ENCODE measurements at regions not wholly inside any gene's neighbourhood (a gene's known extent, or its start where the extent isn't known, plus 50 kb on each side); places are given as distances from the start of the nearest gene placed in this dataset.

GRCh38 chr6:10166031-10166430 is 248.8 kb downstream of the TFAP2A start:
- no peak for DNase-seq (ENCODE audit: low spot score)
- Histone ChIP-seq H3K9me3 (no peaks in the 10 kb centered on the region), H3K36me3 (no peaks in the 10 kb centered on the region), H3K4me3 (no peak overlapping the region), H3K27me3 (no peaks in the 10 kb centered on the region), H3K27ac (no peak overlapping the region), H3K4me1 (no peaks in the 10 kb centered on the region)
- TF ChIP-seq CTCF (IDR thresholded peaks at IDR 0.05) = no peak

- H3K36me3 ChIP-seq = no peaks in the 10 kb centered on the region
- H3K4me3 ChIP-seq = no peak overlapping the region
- H3K4me1 ChIP-seq = no peaks in the 10 kb centered on the region
- no peak overlapping the region for H3K27ac ChIP-seq
- no peak for DNase-seq (ENCODE audit: low spot score)
- H3K27me3 ChIP-seq = no peaks in the 10 kb centered on the region
- H3K9me3 ChIP-seq = peaks cover 0 to 5% of the 10 kb centered on the region in 2 donors
- TF ChIP-seq CTCF (IDR thresholded peaks at IDR 0.05) = no peak
These were observed 251.5 kb downstream of the TFAP2A start for GRCh38 chr6:10163203-10163962.

GRCh38 chr6:10156875-10157274 is 258.0 kb downstream of the TFAP2A start:
- Histone ChIP-seq H3K4me3 (no peak overlapping the region), H3K27ac (no peak overlapping the region), H3K36me3 (no peaks in the 10 kb centered on the region), H3K4me1 (no peaks in the 10 kb centered on the region), H3K9me3 (peaks cover 0 to 5% of the 10 kb centered on the region in 2 donors), H3K27me3 (no peaks in the 10 kb centered on the region)
- no peak for DNase-seq (ENCODE audit: low spot score)
- no peak for TF ChIP-seq CTCF (IDR thresholded peaks at IDR 0.05)

- H3K9me3 ChIP-seq = no peaks in the 10 kb centered on the region
- H3K27ac ChIP-seq = no peak overlapping the region
- no peaks in the 10 kb centered on the region for H3K4me1 ChIP-seq
- no peaks in the 10 kb centered on the region for H3K27me3 ChIP-seq
- H3K4me3 ChIP-seq = no peak overlapping the region
- no peak for DNase-seq (ENCODE audit: low spot score)
- H3K36me3 ChIP-seq = no peaks in the 10 kb centered on the region
- TF ChIP-seq CTCF (IDR thresholded peaks at IDR 0.05) = no peak
These were observed 260.6 kb downstream of the TFAP2A start for GRCh38 chr6:10154251-10154650.

- no peaks in the 10 kb centered on the region for H3K36me3 ChIP-seq
- TF ChIP-seq CTCF (IDR thresholded peaks at IDR 0.05) = no peak
- DNase-seq (ENCODE audit: low spot score) = no peak
- no peaks in the 10 kb centered on the region for H3K4me1 ChIP-seq
- H3K4me3 ChIP-seq = no peak overlapping the region
- no peaks in the 10 kb centered on the region for H3K9me3 ChIP-seq
- no peaks in the 10 kb centered on the region for H3K27me3 ChIP-seq
- H3K27ac ChIP-seq = no peak overlapping the region
These were observed 263.5 kb downstream of the TFAP2A start for GRCh38 chr6:10151144-10151915.
